ENCODE measurements at regions not wholly inside any gene's neighbourhood (a gene's known extent, or its start where the extent isn't known, plus 50 kb on each side); places are given as distances from the start of the nearest gene placed in this dataset.

GRCh38 chr7:120138497-120138896 is 134.5 kb upstream of the KCND2 start:
- Histone ChIP-seq H3K4me1 (ENCODE audit: insufficient read depth, low read length, poor library complexity, severe bottlenecking) (no peaks in the 10 kb centered on the region), H3K9ac (ENCODE audit: low read depth, low read length, poor library complexity, severe bottlenecking) (no peak overlapping the region), H3K4me2 (ENCODE audit: low read depth, low read length, poor library complexity, severe bottlenecking) (no peak overlapping the region), H3K79me2 (ENCODE audit: insufficient read depth, low read length) (no peaks in the 10 kb centered on the region), H3K4me3 (ENCODE audit: low read length, poor library complexity, severe bottlenecking) (no peak overlapping the region), H4K20me1 (ENCODE audit: insufficient read depth, low read length, poor library complexity, severe bottlenecking) (no peaks in the 10 kb centered on the region), H3K36me3 (ENCODE audit: insufficient read depth, low read length) (no peaks in the 10 kb centered on the region), H3K27me3 (ENCODE audit: insufficient read depth, low read length, poor library complexity, severe bottlenecking) (no peaks in the 10 kb centered on the region), H3K9me3 (ENCODE audit: insufficient read depth, low read depth, low read length) (no peaks in the 10 kb centered on the region), H3F3A (ENCODE audit: low read depth) (no peaks in the 10 kb centered on the region), H3K9me2 (replicated peaks; ENCODE audit: low read depth, low read length) (no peaks in the 10 kb centered on the region), H2AFZ (ENCODE audit: low read length) (no peak overlapping the region)
- no peak for TF ChIP-seq EZH2phosphoT487 (IDR thresholded peaks at IDR 0.05; ENCODE audit: borderline replicate concordance)

DNA sequence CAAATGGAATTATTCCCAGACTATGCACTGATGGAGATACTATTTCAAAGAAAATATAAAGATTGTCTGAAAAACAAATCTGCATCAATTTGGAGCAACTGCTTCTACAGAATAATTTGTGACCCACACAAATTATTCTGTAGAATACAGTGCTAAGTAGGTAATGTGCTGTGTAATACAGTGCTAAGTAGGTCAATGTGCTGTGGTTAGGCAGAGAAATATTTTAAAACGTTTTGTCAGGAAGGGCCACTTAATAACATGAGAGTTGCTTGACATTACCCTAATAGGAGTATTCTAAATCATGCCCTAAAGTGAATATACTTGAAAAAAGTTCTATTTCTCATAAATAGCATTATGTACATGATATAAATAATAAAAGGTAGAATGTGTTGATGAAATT is 116.5 kb upstream of the KCND2 start:
- no peak overlapping the region for H3K9ac ChIP-seq (ENCODE audit: low read depth, low read length, poor library complexity, severe bottlenecking)
- no peaks in the 10 kb centered on the region for H3K36me3 ChIP-seq (ENCODE audit: insufficient read depth, low read length)
- H3K9me3 ChIP-seq (ENCODE audit: insufficient read depth, low read depth, low read length) = no peaks in the 10 kb centered on the region
- H2AFZ ChIP-seq (ENCODE audit: low read length) = no peak overlapping the region
- H3K27me3 ChIP-seq (ENCODE audit: insufficient read depth, low read length, poor library complexity, severe bottlenecking) = no peaks in the 10 kb centered on the region
- H3F3A ChIP-seq (ENCODE audit: low read depth) = no peaks in the 10 kb centered on the region
- no peak for TF ChIP-seq EZH2phosphoT487 (IDR thresholded peaks at IDR 0.05; ENCODE audit: borderline replicate concordance)
- TF ChIP-seq, protein P1, sequence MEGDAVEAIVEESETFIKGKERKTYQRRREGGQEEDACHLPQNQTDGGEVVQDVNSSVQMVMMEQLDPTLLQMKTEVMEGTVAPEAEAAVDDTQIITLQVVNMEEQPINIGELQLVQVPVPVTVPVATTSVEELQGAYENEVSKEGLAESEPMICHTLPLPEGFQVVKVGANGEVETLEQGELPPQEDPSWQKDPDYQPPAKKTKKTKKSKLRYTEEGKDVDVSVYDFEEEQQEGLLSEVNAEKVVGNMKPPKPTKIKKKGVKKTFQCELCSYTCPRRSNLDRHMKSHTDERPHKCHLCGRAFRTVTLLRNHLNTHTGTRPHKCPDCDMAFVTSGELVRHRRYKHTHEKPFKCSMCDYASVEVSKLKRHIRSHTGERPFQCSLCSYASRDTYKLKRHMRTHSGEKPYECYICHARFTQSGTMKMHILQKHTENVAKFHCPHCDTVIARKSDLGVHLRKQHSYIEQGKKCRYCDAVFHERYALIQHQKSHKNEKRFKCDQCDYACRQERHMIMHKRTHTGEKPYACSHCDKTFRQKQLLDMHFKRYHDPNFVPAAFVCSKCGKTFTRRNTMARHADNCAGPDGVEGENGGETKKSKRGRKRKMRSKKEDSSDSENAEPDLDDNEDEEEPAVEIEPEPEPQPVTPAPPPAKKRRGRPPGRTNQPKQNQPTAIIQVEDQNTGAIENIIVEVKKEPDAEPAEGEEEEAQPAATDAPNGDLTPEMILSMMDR (conservative IDR thresholded peaks at IDR 0.05; ENCODE audit: low read length) = no peak
- no peaks in the 10 kb centered on the region for H3K4me1 ChIP-seq (ENCODE audit: insufficient read depth, low read length, poor library complexity, severe bottlenecking)
- H4K20me1 ChIP-seq (ENCODE audit: insufficient read depth, low read length, poor library complexity, severe bottlenecking) = no peaks in the 10 kb centered on the region
- no peaks in the 10 kb centered on the region for H3K79me2 ChIP-seq (ENCODE audit: insufficient read depth, low read length)
- H3K9me2 ChIP-seq (replicated peaks; ENCODE audit: low read depth, low read length) = no peaks in the 10 kb centered on the region
- no peak overlapping the region for H3K4me2 ChIP-seq (ENCODE audit: low read depth, low read length, poor library complexity, severe bottlenecking)
- H3K4me3 ChIP-seq (ENCODE audit: low read length, poor library complexity, severe bottlenecking) = no peak overlapping the region

DNA sequence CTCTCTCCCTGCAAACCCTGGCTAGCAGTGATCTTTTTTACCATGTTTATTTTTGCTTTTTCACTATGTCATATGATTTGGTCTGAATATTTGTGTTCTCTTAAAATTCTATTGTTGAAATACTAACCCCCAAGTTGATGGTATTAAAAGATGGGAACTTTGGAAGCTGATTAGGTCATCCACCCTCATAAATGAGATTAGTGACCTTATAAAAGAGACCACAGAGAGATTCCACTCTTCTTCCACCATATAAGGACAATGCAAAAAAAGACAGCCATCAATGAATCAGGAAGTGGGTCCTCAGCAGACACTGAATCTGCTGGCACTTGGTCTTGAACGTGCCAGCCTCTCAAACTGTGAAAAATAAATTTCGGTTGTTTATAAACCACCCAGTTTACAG is 112.8 kb upstream of the KCND2 start:
- no peaks in the 10 kb centered on the region for H4K20me1 ChIP-seq (ENCODE audit: insufficient read depth, low read length, poor library complexity, severe bottlenecking)
- no peaks in the 10 kb centered on the region for H3K4me1 ChIP-seq (ENCODE audit: insufficient read depth, low read length, poor library complexity, severe bottlenecking)
- H2AFZ ChIP-seq (ENCODE audit: low read length) = no peak overlapping the region
- H3K9ac ChIP-seq (ENCODE audit: low read depth, low read length, poor library complexity, severe bottlenecking) = no peak overlapping the region
- no peaks in the 10 kb centered on the region for H3K27me3 ChIP-seq (ENCODE audit: insufficient read depth, low read length, poor library complexity, severe bottlenecking)
- no peak overlapping the region for H3K4me3 ChIP-seq (ENCODE audit: low read length, poor library complexity, severe bottlenecking)
- no peaks in the 10 kb centered on the region for H3K79me2 ChIP-seq (ENCODE audit: insufficient read depth, low read length)
- no peaks in the 10 kb centered on the region for H3K36me3 ChIP-seq (ENCODE audit: insufficient read depth, low read length)
- no peak for TF ChIP-seq EZH2phosphoT487 (IDR thresholded peaks at IDR 0.05; ENCODE audit: borderline replicate concordance)
- TF ChIP-seq, protein P1 (conservative IDR thresholded peaks at IDR 0.05; ENCODE audit: low read length) = no peak
- H3K9me3 ChIP-seq (ENCODE audit: insufficient read depth, low read depth, low read length) = no peaks in the 10 kb centered on the region
- H3K4me2 ChIP-seq (ENCODE audit: low read depth, low read length, poor library complexity, severe bottlenecking) = no peak overlapping the region
- no peaks in the 10 kb centered on the region for H3K9me2 ChIP-seq (replicated peaks; ENCODE audit: low read depth, low read length)
- H3F3A ChIP-seq (ENCODE audit: low read depth) = no peaks in the 10 kb centered on the region

- Histone ChIP-seq H3K9ac (ENCODE audit: low read depth, low read length, poor library complexity, severe bottlenecking) (no peak overlapping the region), H3K9me3 (ENCODE audit: insufficient read depth, low read depth, low read length) (no peaks in the 10 kb centered on the region), H3K4me2 (ENCODE audit: low read depth, low read length, poor library complexity, severe bottlenecking) (no peak overlapping the region), H3K36me3 (ENCODE audit: insufficient read depth, low read length) (no peaks in the 10 kb centered on the region), H3F3A (ENCODE audit: low read depth) (no peaks in the 10 kb centered on the region), H2AFZ (ENCODE audit: low read length) (no peak overlapping the region), H3K27me3 (ENCODE audit: insufficient read depth, low read length, poor library complexity, severe bottlenecking) (no peaks in the 10 kb centered on the region), H3K9me2 (replicated peaks; ENCODE audit: low read depth, low read length) (no peaks in the 10 kb centered on the region), H3K79me2 (ENCODE audit: insufficient read depth, low read length) (no peaks in the 10 kb centered on the region), H3K4me1 (ENCODE audit: insufficient read depth, low read length, poor library complexity, severe bottlenecking) (no peaks in the 10 kb centered on the region), H3K4me3 (ENCODE audit: low read length, poor library complexity, severe bottlenecking) (no peak overlapping the region), H4K20me1 (ENCODE audit: insufficient read depth, low read length, poor library complexity, severe bottlenecking) (no peaks in the 10 kb centered on the region)
- TF ChIP-seq, protein P1 (conservative IDR thresholded peaks at IDR 0.05; ENCODE audit: low read length) = no peak
- TF ChIP-seq EZH2phosphoT487 (IDR thresholded peaks at IDR 0.05; ENCODE audit: borderline replicate concordance) = no peak
Measured at GRCh38 chr7:120163449-120163848, 109.5 kb upstream of the KCND2 start.

Measured in Loucy (cell line).